ENCODE measurements at regions not wholly inside any gene's neighbourhood (a gene's known extent, or its start where the extent isn't known, plus 50 kb on each side); places are given as distances from the start of the nearest gene placed in this dataset.

DNA sequence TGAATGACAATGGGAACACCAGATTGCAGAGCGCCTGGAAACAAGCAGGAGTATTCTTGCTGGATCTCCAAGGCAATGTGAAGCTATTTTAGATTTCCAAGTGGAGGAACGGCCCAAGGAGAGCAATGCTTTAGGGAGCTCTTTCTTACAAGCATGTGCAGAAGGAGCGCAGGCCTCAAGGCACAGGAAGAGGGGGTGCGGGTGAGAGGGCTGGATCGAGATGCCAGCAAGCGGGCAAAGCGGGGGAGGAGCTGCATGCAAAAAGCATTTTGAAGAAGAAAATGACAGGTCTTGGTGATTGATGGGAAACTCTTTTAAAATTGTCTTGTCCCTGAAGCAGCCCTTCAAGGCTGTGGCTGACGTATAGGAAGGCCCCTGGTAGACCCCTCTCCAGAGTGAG, 171.9 kb downstream of the QRSL1 start:
- Histone ChIP-seq H3K27ac (ENCODE audit: insufficient read depth, low read length) (no peak overlapping the region), H3K79me2 (ENCODE audit: control insufficient read depth, insufficient read depth, low read length) (no peaks in the 10 kb centered on the region), H3K36me3 (ENCODE audit: control insufficient read depth, insufficient read depth, low read length) (no peaks in the 10 kb centered on the region), H3K27me3 (ENCODE audit: control insufficient read depth, insufficient read depth, low read length) (no peaks in the 10 kb centered on the region), H3K4me3 (replicated peaks in 1 of 4; ENCODE audit: control extremely low read depth in 1 of 4, insufficient read depth in 1 of 4, low read depth in 3 of 4, low read length in 4 of 4) (no peak overlapping the region), H3K9ac (ENCODE audit: insufficient read depth, low read length) (no peak overlapping the region), H4K20me1 (ENCODE audit: control insufficient read depth, extremely low read depth, insufficient read depth, low read length) (no peaks in the 10 kb centered on the region), H2AFZ (ENCODE audit: low read length) (no peak overlapping the region), H3K9me3 (ENCODE audit: control insufficient read depth, insufficient read depth, low read depth, low read length) (no peaks in the 10 kb centered on the region), H3K4me2 (ENCODE audit: extremely low read depth, insufficient read depth, low read length) (no peak overlapping the region), H3K4me1 (ENCODE audit: control insufficient read depth, extremely low read depth, insufficient read depth, low read length) (no peaks in the 10 kb centered on the region)
- DNase-seq (ENCODE audit: low read depth in 2 of 2), result no peak
- TF ChIP-seq, protein P1, sequence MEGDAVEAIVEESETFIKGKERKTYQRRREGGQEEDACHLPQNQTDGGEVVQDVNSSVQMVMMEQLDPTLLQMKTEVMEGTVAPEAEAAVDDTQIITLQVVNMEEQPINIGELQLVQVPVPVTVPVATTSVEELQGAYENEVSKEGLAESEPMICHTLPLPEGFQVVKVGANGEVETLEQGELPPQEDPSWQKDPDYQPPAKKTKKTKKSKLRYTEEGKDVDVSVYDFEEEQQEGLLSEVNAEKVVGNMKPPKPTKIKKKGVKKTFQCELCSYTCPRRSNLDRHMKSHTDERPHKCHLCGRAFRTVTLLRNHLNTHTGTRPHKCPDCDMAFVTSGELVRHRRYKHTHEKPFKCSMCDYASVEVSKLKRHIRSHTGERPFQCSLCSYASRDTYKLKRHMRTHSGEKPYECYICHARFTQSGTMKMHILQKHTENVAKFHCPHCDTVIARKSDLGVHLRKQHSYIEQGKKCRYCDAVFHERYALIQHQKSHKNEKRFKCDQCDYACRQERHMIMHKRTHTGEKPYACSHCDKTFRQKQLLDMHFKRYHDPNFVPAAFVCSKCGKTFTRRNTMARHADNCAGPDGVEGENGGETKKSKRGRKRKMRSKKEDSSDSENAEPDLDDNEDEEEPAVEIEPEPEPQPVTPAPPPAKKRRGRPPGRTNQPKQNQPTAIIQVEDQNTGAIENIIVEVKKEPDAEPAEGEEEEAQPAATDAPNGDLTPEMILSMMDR (conservative IDR thresholded peaks at IDR 0.05 in 1 of 2, IDR thresholded peaks at IDR 0.05 in 1 of 2; ENCODE audit: low read depth in 1 of 2, low read length in 2 of 2), result no peak
- no peak for TF ChIP-seq EZH2 (IDR thresholded peaks at IDR 0.05; ENCODE audit: low read length, missing control alignments)

- Histone ChIP-seq H3K27ac (ENCODE audit: insufficient read depth, low read length) (no peak overlapping the region), H3K9me3 (ENCODE audit: control insufficient read depth, insufficient read depth, low read depth, low read length) (no peaks in the 10 kb centered on the region), H3K4me2 (ENCODE audit: extremely low read depth, insufficient read depth, low read length) (no peak overlapping the region), H3K9ac (ENCODE audit: insufficient read depth, low read length) (no peak overlapping the region), H3K4me1 (ENCODE audit: control insufficient read depth, extremely low read depth, insufficient read depth, low read length) (no peaks in the 10 kb centered on the region), H3K27me3 (ENCODE audit: control insufficient read depth, insufficient read depth, low read length) (no peaks in the 10 kb centered on the region), H2AFZ (ENCODE audit: low read length) (no peak overlapping the region), H4K20me1 (ENCODE audit: control insufficient read depth, extremely low read depth, insufficient read depth, low read length) (no peaks in the 10 kb centered on the region), H3K79me2 (ENCODE audit: control insufficient read depth, insufficient read depth, low read length) (no peaks in the 10 kb centered on the region), H3K4me3 (replicated peaks in 1 of 4; ENCODE audit: control extremely low read depth in 1 of 4, insufficient read depth in 1 of 4, low read depth in 3 of 4, low read length in 4 of 4) (no peak overlapping the region), H3K36me3 (ENCODE audit: control insufficient read depth, insufficient read depth, low read length) (no peaks in the 10 kb centered on the region)
- TF ChIP-seq, protein P1 (conservative IDR thresholded peaks at IDR 0.05 in 1 of 2, IDR thresholded peaks at IDR 0.05 in 1 of 2; ENCODE audit: low read depth in 1 of 2, low read length in 2 of 2), result no peak
- no peak for TF ChIP-seq EZH2 (IDR thresholded peaks at IDR 0.05; ENCODE audit: low read length, missing control alignments)
- DNase-seq (ENCODE audit: low read depth in 2 of 2), result no peak
Measured at GRCh38 chr6:106800379-106800778, 171.0 kb downstream of the QRSL1 start.

DNA sequence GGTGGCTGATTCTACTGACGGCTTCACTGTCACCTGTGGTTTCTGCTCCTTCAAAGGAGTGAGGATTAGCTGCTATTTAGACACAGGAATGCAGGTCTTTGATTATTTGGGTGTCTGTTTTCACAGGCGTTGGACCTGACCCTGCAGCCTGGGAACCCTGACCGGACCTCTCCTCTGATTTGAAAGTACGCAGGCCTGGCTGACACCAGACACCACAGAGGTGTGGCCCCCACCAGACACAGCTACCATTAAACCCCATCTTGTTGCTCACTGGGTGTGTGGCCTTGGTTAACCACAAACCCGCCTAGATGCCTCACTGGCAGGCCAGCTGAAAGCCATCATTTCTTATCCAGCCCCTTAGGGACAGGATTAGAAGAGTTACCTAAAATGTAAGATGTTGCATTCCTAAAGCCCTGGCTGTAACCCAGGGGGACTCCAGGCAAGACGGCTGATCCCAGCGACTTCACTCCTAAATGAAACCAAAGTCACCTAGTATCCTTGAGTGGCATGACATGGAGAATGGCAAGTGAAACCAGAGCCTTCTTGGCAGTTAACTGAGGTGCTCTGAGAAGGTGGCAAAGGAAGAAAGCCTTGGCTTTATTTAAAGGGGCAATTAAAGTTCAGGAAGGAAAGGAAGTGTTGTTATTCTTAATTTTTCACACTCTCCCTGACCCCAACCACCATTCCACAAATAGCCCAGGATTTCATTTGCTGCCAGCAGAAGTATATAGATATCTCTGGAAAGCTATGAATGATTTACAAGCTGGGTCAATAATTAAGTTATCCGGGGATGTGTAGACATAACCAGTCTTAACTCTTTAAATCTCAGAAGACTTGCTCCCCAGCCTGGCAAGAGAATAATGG, 169.9 kb downstream of the QRSL1 start:
- Histone ChIP-seq H3K36me3 (ENCODE audit: control insufficient read depth, insufficient read depth, low read length) (no peaks in the 10 kb centered on the region), H3K27ac (ENCODE audit: insufficient read depth, low read length) (no peak overlapping the region), H2AFZ (ENCODE audit: low read length) (no peak overlapping the region), H3K27me3 (ENCODE audit: control insufficient read depth, insufficient read depth, low read length) (no peaks in the 10 kb centered on the region), H3K79me2 (ENCODE audit: control insufficient read depth, insufficient read depth, low read length) (no peaks in the 10 kb centered on the region), H3K4me2 (ENCODE audit: extremely low read depth, insufficient read depth, low read length) (no peak overlapping the region), H3K9ac (ENCODE audit: insufficient read depth, low read length) (no peak overlapping the region), H3K4me3 (replicated peaks in 1 of 4; ENCODE audit: control extremely low read depth in 1 of 4, insufficient read depth in 1 of 4, low read depth in 3 of 4, low read length in 4 of 4) (no peak overlapping the region), H3K4me1 (ENCODE audit: control insufficient read depth, extremely low read depth, insufficient read depth, low read length) (no peaks in the 10 kb centered on the region), H3K9me3 (ENCODE audit: control insufficient read depth, insufficient read depth, low read depth, low read length) (no peaks in the 10 kb centered on the region), H4K20me1 (ENCODE audit: control insufficient read depth, extremely low read depth, insufficient read depth, low read length) (no peaks in the 10 kb centered on the region)
- DNase-seq (ENCODE audit: low read depth in 2 of 2), result peak; percentile 12 to 92
- TF ChIP-seq, protein P1 (conservative IDR thresholded peaks at IDR 0.05 in 1 of 2, IDR thresholded peaks at IDR 0.05 in 1 of 2; ENCODE audit: low read depth in 1 of 2, low read length in 2 of 2), result no peak
- TF ChIP-seq EZH2 (IDR thresholded peaks at IDR 0.05; ENCODE audit: low read length, missing control alignments), result no peak
